Ishikawa (cell line): ENCODE measurements at regions not wholly inside any gene's neighbourhood (a gene's known extent, or its start where the extent isn't known, plus 50 kb on each side); places are given as distances from the start of the nearest gene placed in this dataset.

Experiments
- CEBPB ChIP-seq: IDR thresholded peaks from 2 replicates; pipeline ENCODE4 v1.6.1; 2012
- CREB1 ChIP-seq: IDR thresholded peaks from 2 replicates; pipeline ENCODE4 v1.6.1; 2012; ENCODE audit warnings: low read depth
- EGR1 ChIP-seq: IDR thresholded peaks from 2 replicates; pipeline ENCODE4 v1.6.1; 2012
- EP300 ChIP-seq: IDR thresholded peaks from 2 replicates; pipeline ENCODE4 v1.6.1; 2012; ENCODE audit warnings: borderline replicate concordance
- FOXM1 ChIP-seq: IDR thresholded peaks from 2 replicates; pipeline ENCODE4 v1.6.1; 2012; ENCODE audit warnings: low read depth, borderline replicate concordance
- MAX ChIP-seq: IDR thresholded peaks from 2 replicates; pipeline ENCODE4 v1.6.1; 2012
- NFIC ChIP-seq: IDR thresholded peaks from 2 replicates; pipeline ENCODE4 v1.6.1; 2012
- RAD21 ChIP-seq: IDR thresholded peaks from 2 replicates; pipeline ENCODE4 v1.6.1; 2012; ENCODE audit warnings: low read depth
- REST ChIP-seq: IDR thresholded peaks from 2 replicates; pipeline ENCODE4 v1.6.1; 2012; ENCODE audit warnings: low read depth, mild to moderate bottlenecking
- TAF1 ChIP-seq: IDR thresholded peaks from 2 replicates; pipeline ENCODE4 v1.6.1; 2012; ENCODE audit warnings: low read depth, mild to moderate bottlenecking
- TCF12 ChIP-seq: IDR thresholded peaks from 2 replicates; pipeline ENCODE4 v1.6.1; 2012; ENCODE audit warnings: low read depth
- TEAD4 ChIP-seq: IDR thresholded peaks from 2 replicates; pipeline ENCODE4 v1.6.1; 2012
- USF1 ChIP-seq: IDR thresholded peaks from 2 replicates; pipeline ENCODE4 v1.6.1; 2012
- YY1 ChIP-seq: IDR thresholded peaks from 2 replicates; pipeline ENCODE4 v1.6.1; 2012; ENCODE audit warnings: low read depth
- ZBTB7A ChIP-seq: IDR thresholded peaks from 2 replicates; pipeline ENCODE4 v1.6.1; 2012; ENCODE audit warnings: low read depth

- TF ChIP-seq TAF1 (no peak), EGR1 (no peak), REST (no peak), ZBTB7A (no peak), TEAD4 (no peak), RAD21 (no peak), USF1 (no peak), EP300 (no peak), CREB1 (no peak), TCF12 (no peak), FOXM1 (no peak), CEBPB (no peak)
Measured at GRCh38 chr15:35986191-35986721, 440.3 kb upstream of the DPH6 start.

- no peak for TF ChIP-seq USF1
Measured at GRCh38 chr15:35987056-35987455, 441.1 kb upstream of the DPH6 start.

GRCh38 chr15:35991386-35991785 is 445.4 kb upstream of the DPH6 start:
- TF ChIP-seq RAD21 (no peak), TEAD4 (no peak), CREB1 (no peak), YY1 (no peak), TAF1 (no peak), EP300 (no peak), REST (no peak), USF1 (no peak), EGR1 (no peak), CEBPB (no peak), MAX (no peak), NFIC (no peak), ZBTB7A (no peak), FOXM1 (no peak), TCF12 (no peak)

GRCh38 chr15:35992791-35993190 is 446.8 kb upstream of the DPH6 start:
- TF ChIP-seq YY1 = no peak
- TF ChIP-seq CEBPB = no peak

- TF ChIP-seq TAF1 = no peak
- no peak for TF ChIP-seq EGR1
- no peak for TF ChIP-seq TCF12
- no peak for TF ChIP-seq EP300
- TF ChIP-seq RAD21 = no peak
- no peak for TF ChIP-seq NFIC
- no peak for TF ChIP-seq CREB1
- no peak for TF ChIP-seq YY1
- TF ChIP-seq FOXM1 = no peak
- TF ChIP-seq TEAD4 = no peak
- no peak for TF ChIP-seq REST
- no peak for TF ChIP-seq ZBTB7A
- no peak for TF ChIP-seq USF1
- no peak for TF ChIP-seq CEBPB
- TF ChIP-seq MAX = no peak
Measured at GRCh38 chr15:35993196-35993595, 447.2 kb upstream of the DPH6 start.
